ENCODE measurements at regions not wholly inside any gene's neighbourhood (a gene's known extent, or its start where the extent isn't known, plus 50 kb on each side); places are given as distances from the start of the nearest gene placed in this dataset.
"Not testable (repeated sequence)": the region's sequence is repeated elsewhere in the genome, so short reads cannot be mapped to it uniquely, and the experiment has no call there.

GRCh38 chr2:41169744-41170143 lies 717.9 kb upstream of the SLC8A1 start:
- Mint-ChIP-seq H3K4me3 (no peak overlapping the region), H3K27ac (no peak overlapping the region), H3K36me3 (ENCODE audit: low read depth) (no peaks in the 10 kb centered on the region), H3K4me1 (ENCODE audit: low read depth) (no peaks in the 10 kb centered on the region), H3K9me3 (ENCODE audit: insufficient read depth) (no peaks in the 10 kb centered on the region), H3K27me3 (ENCODE audit: low read depth) (no peaks in the 10 kb centered on the region)
- CTCF ChIA-PET, result no interaction called here
- DNase-seq (no peak), ATAC-seq (no peak)
- POLR2A ChIA-PET, result no interaction called here

- Mint-ChIP-seq H3K27me3 (ENCODE audit: low read depth) (no peaks in the 10 kb centered on the region), H3K36me3 (ENCODE audit: low read depth) (no peaks in the 10 kb centered on the region), H3K27ac (no peak overlapping the region), H3K4me3 (no peak overlapping the region), H3K9me3 (ENCODE audit: insufficient read depth) (no peaks in the 10 kb centered on the region), H3K4me1 (ENCODE audit: low read depth) (no peaks in the 10 kb centered on the region)
- CTCF ChIA-PET, result no interaction called here
- POLR2A ChIA-PET, result no interaction called here
- DNase-seq (no peak), ATAC-seq (no peak)
Observed at GRCh38 chr2:41170589-41170988, 718.7 kb upstream of the SLC8A1 start.

- Mint-ChIP-seq H3K27ac (no peak overlapping the region), H3K36me3 (ENCODE audit: low read depth) (no peaks in the 10 kb centered on the region), H3K27me3 (ENCODE audit: low read depth) (no peaks in the 10 kb centered on the region), H3K4me3 (no peak overlapping the region), H3K9me3 (ENCODE audit: insufficient read depth) (no peaks in the 10 kb centered on the region), H3K4me1 (ENCODE audit: low read depth) (no peaks in the 10 kb centered on the region)
- ChIA-PET CTCF (no interaction called here), POLR2A (no interaction called here)
- no peak for ATAC-seq
- no peak for DNase-seq
Observed at GRCh38 chr2:41180387-41180786, 728.5 kb upstream of the SLC8A1 start.

GRCh38 chr2:41182961-41183360 lies 731.1 kb upstream of the SLC8A1 start:
- ChIA-PET POLR2A (no interaction called here), CTCF (no interaction called here)
- Mint-ChIP-seq H3K36me3 (ENCODE audit: low read depth) (no peaks in the 10 kb centered on the region), H3K9me3 (ENCODE audit: insufficient read depth) (no peaks in the 10 kb centered on the region), H3K27me3 (ENCODE audit: low read depth) (no peaks in the 10 kb centered on the region), H3K27ac (no peak overlapping the region), H3K4me1 (ENCODE audit: low read depth) (no peaks in the 10 kb centered on the region), H3K4me3 (no peak overlapping the region)
- DNase-seq (no peak), ATAC-seq (no peak)

GRCh38 chr2:41187376-41188122 lies 735.7 kb upstream of the SLC8A1 start:
- no peak for ATAC-seq
- no peaks in the 10 kb centered on the region for H3K27me3 Mint-ChIP-seq (ENCODE audit: low read depth)
- H3K4me3 Mint-ChIP-seq, result no peak overlapping the region
- ChIA-PET CTCF (no interaction called here), POLR2A (no interaction called here)
- no peaks in the 10 kb centered on the region for H3K9me3 Mint-ChIP-seq (ENCODE audit: insufficient read depth)
- H3K27ac Mint-ChIP-seq, result no peak overlapping the region
- no peak for DNase-seq
- H3K4me1 Mint-ChIP-seq (ENCODE audit: low read depth), result no peaks in the 10 kb centered on the region
- no peaks in the 10 kb centered on the region for H3K36me3 Mint-ChIP-seq (ENCODE audit: low read depth)

GRCh38 chr2:41194230-41194629 lies 742.3 kb upstream of the SLC8A1 start:
- DNase-seq (no peak), ATAC-seq (no peak)
- Mint-ChIP-seq H3K4me3 (no peak overlapping the region), H3K36me3 (ENCODE audit: low read depth) (no peaks in the 10 kb centered on the region), H3K27ac (no peak overlapping the region), H3K27me3 (ENCODE audit: low read depth) (no peaks in the 10 kb centered on the region), H3K4me1 (ENCODE audit: low read depth) (no peaks in the 10 kb centered on the region), H3K9me3 (ENCODE audit: insufficient read depth) (no peaks in the 10 kb centered on the region)
- POLR2A ChIA-PET, result no interaction called here
- CTCF ChIA-PET, result no interaction called here

- no peaks in the 10 kb centered on the region for H3K4me1 Mint-ChIP-seq (ENCODE audit: low read depth)
- no peak for ATAC-seq
- POLR2A ChIA-PET, result no interaction called here
Observed at GRCh38 chr2:41197781-41198180, 745.9 kb upstream of the SLC8A1 start.

GRCh38 chr2:41199334-41199733 lies 747.4 kb upstream of the SLC8A1 start:
- no peak overlapping the region for H3K27ac Mint-ChIP-seq
- H3K9me3 Mint-ChIP-seq (ENCODE audit: insufficient read depth), result no peaks in the 10 kb centered on the region
- H3K36me3 Mint-ChIP-seq (ENCODE audit: low read depth), result no peaks in the 10 kb centered on the region
- H3K4me1 Mint-ChIP-seq (ENCODE audit: low read depth), result no peaks in the 10 kb centered on the region
- no peak overlapping the region for H3K4me3 Mint-ChIP-seq
- DNase-seq (no peak), ATAC-seq (no peak)
- ChIA-PET POLR2A (no interaction called here), CTCF (no interaction called here)
- H3K27me3 Mint-ChIP-seq (ENCODE audit: low read depth), result no peaks in the 10 kb centered on the region

More at GRCh38 chr2:41197781-41198180, 745.9 kb upstream of the SLC8A1 start:
- Mint-ChIP-seq H3K27ac (no peak overlapping the region), H3K4me3 (no peak overlapping the region), H3K9me3 (ENCODE audit: insufficient read depth) (no peaks in the 10 kb centered on the region), H3K27me3 (ENCODE audit: low read depth) (no peaks in the 10 kb centered on the region), H3K36me3 (ENCODE audit: low read depth) (no peaks in the 10 kb centered on the region)
- CTCF ChIA-PET, result interaction anchor here (1.0 kb wide), 1 partner anchor 9 kb away, joined by 3 read pairs; no protein-coding TSS in a partner anchor
- no peak for DNase-seq

- no peak overlapping the region for H3K4me3 Mint-ChIP-seq
- no peaks in the 10 kb centered on the region for H3K36me3 Mint-ChIP-seq (ENCODE audit: low read depth)
- H3K9me3 Mint-ChIP-seq (ENCODE audit: insufficient read depth), result no peaks in the 10 kb centered on the region
- DNase-seq, result no peak
- ChIA-PET CTCF (no interaction called here), POLR2A (no interaction called here)
- no peaks in the 10 kb centered on the region for H3K27me3 Mint-ChIP-seq (ENCODE audit: low read depth)
- H3K27ac Mint-ChIP-seq, result no peak overlapping the region
- no peak for ATAC-seq
- no peaks in the 10 kb centered on the region for H3K4me1 Mint-ChIP-seq (ENCODE audit: low read depth)
Observed at GRCh38 chr2:41204315-41204714, 752.4 kb upstream of the SLC8A1 start.

- no peak for ATAC-seq
- CTCF ChIA-PET, result no interaction called here
- H3K4me1 Mint-ChIP-seq (ENCODE audit: low read depth), result no peaks in the 10 kb centered on the region
- H3K9me3 Mint-ChIP-seq (ENCODE audit: insufficient read depth), result no peaks in the 10 kb centered on the region
- H3K4me3 Mint-ChIP-seq, result no peak overlapping the region
- H3K27me3 Mint-ChIP-seq (ENCODE audit: low read depth), result no peaks in the 10 kb centered on the region
- no peak for DNase-seq
- no peaks in the 10 kb centered on the region for H3K36me3 Mint-ChIP-seq (ENCODE audit: low read depth)
- POLR2A ChIA-PET, result no interaction called here
- no peak overlapping the region for H3K27ac Mint-ChIP-seq
Observed at GRCh38 chr2:41206004-41206403, 754.1 kb upstream of the SLC8A1 start.

- Mint-ChIP-seq H3K9me3 (ENCODE audit: insufficient read depth) (no peaks in the 10 kb centered on the region), H3K27me3 (ENCODE audit: low read depth) (no peaks in the 10 kb centered on the region), H3K27ac (no peak overlapping the region), H3K4me3 (no peak overlapping the region), H3K36me3 (ENCODE audit: low read depth) (no peaks in the 10 kb centered on the region), H3K4me1 (ENCODE audit: low read depth) (no peaks in the 10 kb centered on the region)
- ChIA-PET POLR2A (no interaction called here), CTCF (no interaction called here)
- no peak for DNase-seq
- no peak for ATAC-seq
Observed at GRCh38 chr2:41207578-41207977, 755.7 kb upstream of the SLC8A1 start.

GRCh38 chr2:41210030-41210429 lies 758.1 kb upstream of the SLC8A1 start:
- H3K36me3 Mint-ChIP-seq (ENCODE audit: low read depth); CTCF ChIA-PET; POLR2A ChIA-PET; H3K9me3 Mint-ChIP-seq (ENCODE audit: insufficient read depth); DNase-seq; ATAC-seq; H3K27me3 Mint-ChIP-seq (ENCODE audit: low read depth); H3K4me3 Mint-ChIP-seq; H3K27ac Mint-ChIP-seq; H3K4me1 Mint-ChIP-seq (ENCODE audit: low read depth): not testable (repeated sequence)

- Mint-ChIP-seq H3K27me3 (ENCODE audit: low read depth) (no peaks in the 10 kb centered on the region), H3K36me3 (ENCODE audit: low read depth) (no peaks in the 10 kb centered on the region), H3K27ac (no peak overlapping the region), H3K4me1 (ENCODE audit: low read depth) (no peaks in the 10 kb centered on the region), H3K4me3 (no peak overlapping the region), H3K9me3 (ENCODE audit: insufficient read depth) (peaks cover 7% of the 10 kb centered on the region)
- DNase-seq (no peak), ATAC-seq (no peak)
- CTCF ChIA-PET, result no interaction called here
- POLR2A ChIA-PET, result no interaction called here
Observed at GRCh38 chr2:41216978-41217377, 765.1 kb upstream of the SLC8A1 start.
